GM06990 (cell line): ENCODE measurements at regions not wholly inside any gene's neighbourhood (a gene's known extent, or its start where the extent isn't known, plus 50 kb on each side); places are given as distances from the start of the nearest gene placed in this dataset.

Experiments used
- DNase-seq: peaks from one replicate; pipeline ENCODE4 v3.0.0-alpha.2; 2011; ENCODE audit not compliant: insufficient read length; ENCODE audit errors: extremely low read depth
- H3K27me3 ChIP-seq: replicated peaks from 2 replicates; pipeline ENCODE4 v1.6.0; 2011; ENCODE audit warnings: low read length; ENCODE audit not compliant: control insufficient read depth, insufficient read depth
- H3K36me3 ChIP-seq: 2 replicates; pipeline ENCODE4 v1.5.1; 2011; ENCODE audit warnings: low read length; ENCODE audit not compliant: control insufficient read depth, insufficient read depth
- H3K4me3 ChIP-seq: replicated peaks from 2 replicates; pipeline ENCODE4 v1.5.1; 2011; ENCODE audit warnings: low read depth, mild to moderate bottlenecking, control low read depth, low read length
- CTCF ChIP-seq: IDR thresholded peaks from 2 replicates; pipeline ENCODE4 v1.5.1; 2011; ENCODE audit warnings: low read length, control low read depth, mild to moderate bottlenecking, inconsistent platforms; ENCODE audit not compliant: insufficient read depth, poor library complexity, severe bottlenecking

GRCh38 chr2:146506851-146507250 is 1338.0 kb upstream of the ACVR2A start:
- H3K36me3 ChIP-seq: no peaks in the 10 kb centered on the region
- no peak overlapping the region for H3K4me3 ChIP-seq
- DNase-seq: no peak
- no peak for TF ChIP-seq CTCF
- no peaks in the 10 kb centered on the region for H3K27me3 ChIP-seq

- DNase-seq: no peak
- Histone ChIP-seq H3K36me3 (no peaks in the 10 kb centered on the region), H3K4me3 (no peak overlapping the region), H3K27me3 (no peaks in the 10 kb centered on the region)
- TF ChIP-seq CTCF: no peak
These were observed 1341.5 kb upstream of the ACVR2A start for GRCh38 chr2:146503366-146503765.

- Histone ChIP-seq H3K36me3 (no peaks in the 10 kb centered on the region), H3K4me3 (no peak overlapping the region), H3K27me3 (no peaks in the 10 kb centered on the region)
- no peak for TF ChIP-seq CTCF
- DNase-seq: no peak
These were observed 1348.6 kb upstream of the ACVR2A start for GRCh38 chr2:146496248-146496647.

GRCh38 chr2:146489386-146489785 is 1355.4 kb upstream of the ACVR2A start:
- no peaks in the 10 kb centered on the region for H3K36me3 ChIP-seq
- no peak for DNase-seq
- no peaks in the 10 kb centered on the region for H3K27me3 ChIP-seq
- TF ChIP-seq CTCF: no peak
- H3K4me3 ChIP-seq: no peak overlapping the region

GRCh38 chr2:146481629-146482028 is 1363.2 kb upstream of the ACVR2A start:
- Histone ChIP-seq H3K36me3 (no peaks in the 10 kb centered on the region), H3K27me3 (no peaks in the 10 kb centered on the region), H3K4me3 (no peak overlapping the region)
- TF ChIP-seq CTCF: no peak
- no peak for DNase-seq

- no peak for TF ChIP-seq CTCF
- no peaks in the 10 kb centered on the region for H3K27me3 ChIP-seq
- no peak for DNase-seq
- no peaks in the 10 kb centered on the region for H3K36me3 ChIP-seq
- no peak overlapping the region for H3K4me3 ChIP-seq
These were observed 1367.4 kb upstream of the ACVR2A start for GRCh38 chr2:146477383-146477782.
